ENCODE measurements at regions not wholly inside any gene's neighbourhood (a gene's known extent, or its start where the extent isn't known, plus 50 kb on each side); places are given as distances from the start of the nearest gene placed in this dataset.
A peak's percentile ranks its signal among the peaks of the same experiment; 100 is the strongest.

- H3K27ac ChIP-seq (ENCODE audit: low read depth in 1 of 2, low read length in 2 of 2): no peak overlapping the region
Observed at GRCh38 chr5:86461169-86461956, 156.4 kb upstream of the COX7C start.

GRCh38 chr5:86463339-86463738 lies 154.4 kb upstream of the COX7C start:
- DNase-seq (ENCODE audit: low spot score): no peak
- TF ChIP-seq MAX (IDR thresholded peaks at IDR 0.05): no peak
- TF ChIP-seq REST (IDR thresholded peaks at IDR 0.05): no peak
- TF ChIP-seq GABPA (IDR thresholded peaks at IDR 0.05 in 1 of 2, conservative IDR thresholded peaks at IDR 0.05 in 1 of 2): no peak
- no peak for TF ChIP-seq ZBTB33 (IDR thresholded peaks at IDR 0.05)
- TF ChIP-seq JUND (IDR thresholded peaks at IDR 0.05): no peak
- TF ChIP-seq FOXA2 (IDR thresholded peaks at IDR 0.05): no peak
- no peak for TF ChIP-seq HNF4A (conservative IDR thresholded peaks at IDR 0.05)
- no peak for TF ChIP-seq NR2F2 (IDR thresholded peaks at IDR 0.05)
- no peak for TF ChIP-seq YY1 (IDR thresholded peaks at IDR 0.05)
- no peak for TF ChIP-seq RAD21 (IDR thresholded peaks at IDR 0.05)
- TF ChIP-seq RXRA (IDR thresholded peaks at IDR 0.05): no peak
- no peak for TF ChIP-seq ATF3 (IDR thresholded peaks at IDR 0.05)
- Histone ChIP-seq H3K27me3 (ENCODE audit: control insufficient read depth in 4 of 4, insufficient read depth in 4 of 4, low read length in 3 of 4) (no peaks in the 10 kb centered on the region), H3K4me1 (ENCODE audit: control insufficient read depth in 4 of 4, insufficient read depth in 4 of 4, low read length in 3 of 4) (peaks cover 0 to 9% (median 0%) of the 10 kb centered on the region in 4 donors), H3K4me3 (ENCODE audit: low read depth in 1 of 3, low read length in 3 of 3) (no peak overlapping the region), H3K27ac (ENCODE audit: low read depth in 1 of 2, low read length in 2 of 2) (no peak overlapping the region), H3K36me3 (ENCODE audit: control insufficient read depth in 4 of 4, insufficient read depth in 3 of 4, low read depth in 1 of 4, low read length in 3 of 4) (no peaks in the 10 kb centered on the region), H3K9ac (ENCODE audit: low read depth in 1 of 2, low read length in 2 of 2) (no peak overlapping the region), H3K9me3 (ENCODE audit: control insufficient read depth in 4 of 4, low read length in 3 of 4) (peaks cover 2 to 6% (median 4%) of the 10 kb centered on the region in 4 donors)
- 85% methylated on average over 2 of the region's 2 CpGs for WGBS

More at GRCh38 chr5:86461169-86461956, 156.4 kb upstream of the COX7C start:
- Histone ChIP-seq H3K36me3 (ENCODE audit: control insufficient read depth in 4 of 4, insufficient read depth in 3 of 4, low read depth in 1 of 4, low read length in 3 of 4) (no peaks in the 10 kb centered on the region), H3K27me3 (ENCODE audit: control insufficient read depth in 4 of 4, insufficient read depth in 4 of 4, low read length in 3 of 4) (no peaks in the 10 kb centered on the region), H3K9me3 (ENCODE audit: control insufficient read depth in 4 of 4, low read length in 3 of 4) (peaks cover 2 to 6% (median 4%) of the 10 kb centered on the region in 4 donors), H3K4me1 (ENCODE audit: control insufficient read depth in 4 of 4, insufficient read depth in 4 of 4, low read length in 3 of 4) (peaks cover 0 to 9% (median 0%) of the 10 kb centered on the region in 4 donors), H3K9ac (ENCODE audit: low read depth in 1 of 2, low read length in 2 of 2) (no peak overlapping the region), H3K4me3 (ENCODE audit: low read depth in 1 of 3, low read length in 3 of 3) (no peak overlapping the region)
- DNase-seq (ENCODE audit: low spot score): no peak
- no peak for TF ChIP-seq REST (IDR thresholded peaks at IDR 0.05)
- no peak for TF ChIP-seq SP1 (IDR thresholded peaks at IDR 0.05)
- TF ChIP-seq YY1 (IDR thresholded peaks at IDR 0.05): peak; percentile 32
- no peak for TF ChIP-seq HNF4G (IDR thresholded peaks at IDR 0.05)
- TF ChIP-seq GABPA (IDR thresholded peaks at IDR 0.05 in 1 of 2, conservative IDR thresholded peaks at IDR 0.05 in 1 of 2): no peak
- no peak for TF ChIP-seq RAD21 (IDR thresholded peaks at IDR 0.05)
- TF ChIP-seq RXRA (IDR thresholded peaks at IDR 0.05): peak in 1 of 2 donors; percentile 14
- TF ChIP-seq NR2F2 (IDR thresholded peaks at IDR 0.05): peak; percentile 24
- TF ChIP-seq HNF4A (conservative IDR thresholded peaks at IDR 0.05): peak; percentile 23 to 69
- 42% methylated on average over 4 of the region's 4 CpGs for WGBS

Data from liver (tissue), 7 donors.